Chondrocyte (in vitro differentiated cells): ENCODE measurements at regions not wholly inside any gene's neighbourhood (a gene's known extent, or its start where the extent isn't known, plus 50 kb on each side); places are given as distances from the start of the nearest gene placed in this dataset.

Source experiments
- DNase-seq: peaks from one replicate; pipeline ENCODE4 v3.0.0; 2021; ENCODE audit warnings: mixed read lengths, low spot score
- H3K27ac Mint-ChIP-seq: one replicate; pipeline ENCODE4 v1.8.0; 2021; ENCODE audit warnings: mild to moderate bottlenecking, moderate library complexity, mixed read lengths; ENCODE audit not compliant: unreplicated experiment
- H3K27me3 Mint-ChIP-seq: 2 replicates; pipeline ENCODE4 v1.8.0; 2021; ENCODE audit warnings: low read depth, mixed read lengths
- H3K36me3 Mint-ChIP-seq: 2 replicates; pipeline ENCODE4 v1.8.0; 2021; ENCODE audit warnings: low read depth, mixed read lengths
- H3K4me1 Mint-ChIP-seq: 2 replicates; pipeline ENCODE4 v1.8.0; 2021; ENCODE audit warnings: low read depth, mild to moderate bottlenecking, mixed read lengths
- H3K4me3 Mint-ChIP-seq: one replicate; pipeline ENCODE4 v1.8.0; 2021; ENCODE audit warnings: mild to moderate bottlenecking, moderate library complexity, mixed read lengths; ENCODE audit not compliant: unreplicated experiment
- H3K9me3 Mint-ChIP-seq: 2 replicates; pipeline ENCODE4 v1.8.0; 2021; ENCODE audit warnings: low read depth, mixed read lengths
- TF ChIP-seq, protein P1 (sequence below): fragments of 200-600 bp; sonication (generic); IDR thresholded peaks from 2 replicates; pipeline ENCODE4 v1.5.0; 2021; ENCODE audit warnings: antibody characterized with exemption, mild to moderate bottlenecking, moderate library complexity

DNA sequence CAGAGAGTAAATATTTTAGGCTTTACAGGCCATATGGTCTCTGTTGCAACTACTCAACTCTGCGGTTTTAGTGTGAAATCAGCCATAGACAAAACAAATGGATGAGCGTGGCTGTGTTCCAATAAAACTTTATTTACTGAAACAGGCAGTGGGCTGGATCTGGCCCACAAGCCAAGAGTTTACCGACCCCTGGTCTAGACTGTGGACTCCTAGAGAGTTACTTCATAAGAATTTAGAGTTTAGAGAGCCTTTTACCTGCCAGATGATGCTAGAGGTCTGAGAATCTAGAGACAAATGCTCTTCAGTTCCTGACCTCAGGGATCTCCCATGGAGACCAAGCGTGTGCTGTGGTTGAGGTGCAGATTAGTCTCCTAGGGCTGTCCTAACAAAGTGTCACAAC, 174.8 kb downstream of the PTEN start:
- Mint-ChIP-seq H3K36me3 (no peaks in the 10 kb centered on the region), H3K27ac (no peak overlapping the region), H3K4me3 (no peak overlapping the region), H3K9me3 (peaks cover 2% of the 10 kb centered on the region), H3K27me3 (no peaks in the 10 kb centered on the region), H3K4me1 (peaks cover 56% of the 10 kb centered on the region)
- TF ChIP-seq, protein P1, sequence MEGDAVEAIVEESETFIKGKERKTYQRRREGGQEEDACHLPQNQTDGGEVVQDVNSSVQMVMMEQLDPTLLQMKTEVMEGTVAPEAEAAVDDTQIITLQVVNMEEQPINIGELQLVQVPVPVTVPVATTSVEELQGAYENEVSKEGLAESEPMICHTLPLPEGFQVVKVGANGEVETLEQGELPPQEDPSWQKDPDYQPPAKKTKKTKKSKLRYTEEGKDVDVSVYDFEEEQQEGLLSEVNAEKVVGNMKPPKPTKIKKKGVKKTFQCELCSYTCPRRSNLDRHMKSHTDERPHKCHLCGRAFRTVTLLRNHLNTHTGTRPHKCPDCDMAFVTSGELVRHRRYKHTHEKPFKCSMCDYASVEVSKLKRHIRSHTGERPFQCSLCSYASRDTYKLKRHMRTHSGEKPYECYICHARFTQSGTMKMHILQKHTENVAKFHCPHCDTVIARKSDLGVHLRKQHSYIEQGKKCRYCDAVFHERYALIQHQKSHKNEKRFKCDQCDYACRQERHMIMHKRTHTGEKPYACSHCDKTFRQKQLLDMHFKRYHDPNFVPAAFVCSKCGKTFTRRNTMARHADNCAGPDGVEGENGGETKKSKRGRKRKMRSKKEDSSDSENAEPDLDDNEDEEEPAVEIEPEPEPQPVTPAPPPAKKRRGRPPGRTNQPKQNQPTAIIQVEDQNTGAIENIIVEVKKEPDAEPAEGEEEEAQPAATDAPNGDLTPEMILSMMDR: no peak
- no peak for DNase-seq

DNA sequence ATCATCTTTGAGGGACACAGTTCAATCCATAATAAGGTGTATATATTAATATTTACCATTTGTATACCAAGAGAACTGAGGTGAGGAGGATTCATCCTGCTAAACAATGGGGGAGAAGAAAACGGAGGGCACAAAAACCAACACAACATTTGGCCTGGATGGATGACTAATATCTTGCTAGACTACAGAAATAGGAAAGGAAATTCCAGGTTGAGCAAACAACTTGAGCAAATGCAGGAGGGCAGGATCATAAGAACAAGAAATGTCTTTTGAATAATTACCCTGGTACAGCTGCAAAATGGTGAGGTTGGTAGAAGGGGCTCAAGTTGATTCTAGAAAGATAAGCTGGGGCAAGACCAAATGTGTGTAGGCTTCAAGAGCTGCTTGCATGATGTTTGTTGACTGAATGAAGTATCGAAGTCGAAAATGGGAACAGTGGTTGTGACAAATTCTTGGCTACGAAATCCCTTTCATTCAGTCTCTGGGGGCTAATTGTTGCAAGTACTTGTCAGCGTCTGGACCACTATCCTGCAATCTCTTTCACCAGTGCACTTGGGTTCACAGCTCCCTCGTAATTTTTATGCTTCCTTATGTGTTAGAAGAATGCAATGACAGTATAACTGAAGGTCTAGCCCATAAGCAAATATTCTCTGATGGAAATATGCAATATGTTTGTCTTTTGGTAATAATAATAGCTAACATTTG, 176.2 kb downstream of the PTEN start:
- Mint-ChIP-seq H3K4me3 (no peak overlapping the region), H3K27me3 (no peaks in the 10 kb centered on the region), H3K27ac (peak overlapping the region; percentile 66), H3K4me1 (peaks cover 54% of the 10 kb centered on the region), H3K36me3 (no peaks in the 10 kb centered on the region), H3K9me3 (peaks cover 2% of the 10 kb centered on the region)
- TF ChIP-seq, protein P1: no peak
- DNase-seq: no peak

- Mint-ChIP-seq H3K4me3 (no peak overlapping the region), H3K4me1 (peaks cover 73% of the 10 kb centered on the region), H3K9me3 (peaks cover 2% of the 10 kb centered on the region), H3K27me3 (no peaks in the 10 kb centered on the region), H3K36me3 (no peaks in the 10 kb centered on the region), H3K27ac (peak overlapping the region; percentile 87)
- TF ChIP-seq, protein P1: no peak
- DNase-seq: no peak
Observed at GRCh38 chr10:88041243-88042159, 178.1 kb downstream of the PTEN start.

- H3K27ac Mint-ChIP-seq: peak overlapping the region; percentile 87
- TF ChIP-seq, protein P1: no peak
- H3K27me3 Mint-ChIP-seq: no peaks in the 10 kb centered on the region
- no peaks in the 10 kb centered on the region for H3K36me3 Mint-ChIP-seq
- no peak for DNase-seq
- no peak overlapping the region for H3K4me3 Mint-ChIP-seq
- peaks cover 2% of the 10 kb centered on the region for H3K9me3 Mint-ChIP-seq
- H3K4me1 Mint-ChIP-seq: peaks cover 80% of the 10 kb centered on the region
Observed at GRCh38 chr10:88042160-88043100, 179.0 kb downstream of the PTEN start.
